A549 (cell line): ENCODE measurements at regions not wholly inside any gene's neighbourhood (a gene's known extent, or its start where the extent isn't known, plus 50 kb on each side); places are given as distances from the start of the nearest gene placed in this dataset.

ENCODE experiments used
- CBX2 ChIP-seq: fragments of 200-600 bp; sonication (generic); IDR thresholded peaks from 2 replicates; pipeline ENCODE4 v1.6.1; 2016; ENCODE audit warnings: low read depth, mild to moderate bottlenecking, borderline replicate concordance
- HDAC2 ChIP-seq: fragments of 200-600 bp; sonication (generic); IDR thresholded peaks from 2 replicates; pipeline ENCODE4 v1.6.1; 2016
- NR3C1 ChIP-seq: fragments of >200 bp; sonication (Bioruptor Twin); formaldehyde crosslinking; IDR thresholded peaks from 3 replicates; pipeline ENCODE4 v1.6.1; 2017
- POLR2A ChIP-seq: IDR thresholded peaks from 2 replicates; pipeline ENCODE4 v1.6.1; 2012; ENCODE audit warnings: mild to moderate bottlenecking, low read length
- RFX5 ChIP-seq: fragments of 450-650 bp; IDR thresholded peaks from 2 replicates; pipeline ENCODE4 v1.7.1; 2014; ENCODE audit warnings: antibody characterized with exemption, mild to moderate bottlenecking, moderate library complexity
- RNF2 ChIP-seq: fragments of 200-600 bp; sonication (generic); IDR thresholded peaks from 2 replicates; pipeline ENCODE4 v1.6.1; 2016; ENCODE audit warnings: low read depth, mild to moderate bottlenecking, antibody characterized with exemption, moderate library complexity, borderline replicate concordance
- TF ChIP-seq, protein P1 (sequence below): fragments of 200-600 bp; sonication (generic); IDR thresholded peaks from 2 replicates; pipeline ENCODE4 v1.6.1; 2016; ENCODE audit warnings: antibody characterized with exemption, mild to moderate bottlenecking, moderate library complexity
- TF ChIP-seq, protein P2 (sequence below): fragments of 450-650 bp; IDR thresholded peaks from 2 replicates; pipeline ENCODE4 v1.6.1; 2014; ENCODE audit warnings: antibody characterized with exemption
- TF ChIP-seq, protein P3 (sequence below): fragments of >200 bp; sonication (Bioruptor Twin); formaldehyde crosslinking; IDR thresholded peaks from 3 replicates; pipeline ENCODE4 v1.5.1; 2016

DNA sequence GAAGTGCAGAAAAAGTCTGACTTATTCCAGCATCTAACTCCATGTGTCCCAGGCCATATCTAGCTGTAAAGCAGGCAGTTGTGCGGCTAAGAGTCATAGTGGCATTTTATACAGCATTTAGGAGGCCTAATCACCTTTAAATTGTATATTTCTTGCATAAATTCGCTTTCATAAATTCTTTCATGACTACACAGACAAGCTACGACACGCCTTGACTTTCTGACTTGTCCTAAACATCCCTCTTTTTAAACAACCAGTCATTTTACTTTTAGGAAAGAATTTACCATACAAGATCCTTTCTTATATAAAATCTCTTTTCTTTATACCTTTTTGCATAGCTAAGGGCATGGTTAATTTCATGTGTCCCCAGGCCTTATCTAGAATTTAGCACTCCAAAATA, 81.7 kb upstream of the THBS2 start:
- TF ChIP-seq POLR2A (no peak), HDAC2 (no peak), NR3C1 (no peak), CBX2 (no peak), RNF2 (no peak), RFX5 (no peak)
- TF ChIP-seq, protein P1, sequence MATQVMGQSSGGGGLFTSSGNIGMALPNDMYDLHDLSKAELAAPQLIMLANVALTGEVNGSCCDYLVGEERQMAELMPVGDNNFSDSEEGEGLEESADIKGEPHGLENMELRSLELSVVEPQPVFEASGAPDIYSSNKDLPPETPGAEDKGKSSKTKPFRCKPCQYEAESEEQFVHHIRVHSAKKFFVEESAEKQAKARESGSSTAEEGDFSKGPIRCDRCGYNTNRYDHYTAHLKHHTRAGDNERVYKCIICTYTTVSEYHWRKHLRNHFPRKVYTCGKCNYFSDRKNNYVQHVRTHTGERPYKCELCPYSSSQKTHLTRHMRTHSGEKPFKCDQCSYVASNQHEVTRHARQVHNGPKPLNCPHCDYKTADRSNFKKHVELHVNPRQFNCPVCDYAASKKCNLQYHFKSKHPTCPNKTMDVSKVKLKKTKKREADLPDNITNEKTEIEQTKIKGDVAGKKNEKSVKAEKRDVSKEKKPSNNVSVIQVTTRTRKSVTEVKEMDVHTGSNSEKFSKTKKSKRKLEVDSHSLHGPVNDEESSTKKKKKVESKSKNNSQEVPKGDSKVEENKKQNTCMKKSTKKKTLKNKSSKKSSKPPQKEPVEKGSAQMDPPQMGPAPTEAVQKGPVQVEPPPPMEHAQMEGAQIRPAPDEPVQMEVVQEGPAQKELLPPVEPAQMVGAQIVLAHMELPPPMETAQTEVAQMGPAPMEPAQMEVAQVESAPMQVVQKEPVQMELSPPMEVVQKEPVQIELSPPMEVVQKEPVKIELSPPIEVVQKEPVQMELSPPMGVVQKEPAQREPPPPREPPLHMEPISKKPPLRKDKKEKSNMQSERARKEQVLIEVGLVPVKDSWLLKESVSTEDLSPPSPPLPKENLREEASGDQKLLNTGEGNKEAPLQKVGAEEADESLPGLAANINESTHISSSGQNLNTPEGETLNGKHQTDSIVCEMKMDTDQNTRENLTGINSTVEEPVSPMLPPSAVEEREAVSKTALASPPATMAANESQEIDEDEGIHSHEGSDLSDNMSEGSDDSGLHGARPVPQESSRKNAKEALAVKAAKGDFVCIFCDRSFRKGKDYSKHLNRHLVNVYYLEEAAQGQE, result no peak
- TF ChIP-seq, protein P2, sequence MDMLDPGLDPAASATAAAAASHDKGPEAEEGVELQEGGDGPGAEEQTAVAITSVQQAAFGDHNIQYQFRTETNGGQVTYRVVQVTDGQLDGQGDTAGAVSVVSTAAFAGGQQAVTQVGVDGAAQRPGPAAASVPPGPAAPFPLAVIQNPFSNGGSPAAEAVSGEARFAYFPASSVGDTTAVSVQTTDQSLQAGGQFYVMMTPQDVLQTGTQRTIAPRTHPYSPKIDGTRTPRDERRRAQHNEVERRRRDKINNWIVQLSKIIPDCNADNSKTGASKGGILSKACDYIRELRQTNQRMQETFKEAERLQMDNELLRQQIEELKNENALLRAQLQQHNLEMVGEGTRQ, result no peak
- TF ChIP-seq, protein P3, sequence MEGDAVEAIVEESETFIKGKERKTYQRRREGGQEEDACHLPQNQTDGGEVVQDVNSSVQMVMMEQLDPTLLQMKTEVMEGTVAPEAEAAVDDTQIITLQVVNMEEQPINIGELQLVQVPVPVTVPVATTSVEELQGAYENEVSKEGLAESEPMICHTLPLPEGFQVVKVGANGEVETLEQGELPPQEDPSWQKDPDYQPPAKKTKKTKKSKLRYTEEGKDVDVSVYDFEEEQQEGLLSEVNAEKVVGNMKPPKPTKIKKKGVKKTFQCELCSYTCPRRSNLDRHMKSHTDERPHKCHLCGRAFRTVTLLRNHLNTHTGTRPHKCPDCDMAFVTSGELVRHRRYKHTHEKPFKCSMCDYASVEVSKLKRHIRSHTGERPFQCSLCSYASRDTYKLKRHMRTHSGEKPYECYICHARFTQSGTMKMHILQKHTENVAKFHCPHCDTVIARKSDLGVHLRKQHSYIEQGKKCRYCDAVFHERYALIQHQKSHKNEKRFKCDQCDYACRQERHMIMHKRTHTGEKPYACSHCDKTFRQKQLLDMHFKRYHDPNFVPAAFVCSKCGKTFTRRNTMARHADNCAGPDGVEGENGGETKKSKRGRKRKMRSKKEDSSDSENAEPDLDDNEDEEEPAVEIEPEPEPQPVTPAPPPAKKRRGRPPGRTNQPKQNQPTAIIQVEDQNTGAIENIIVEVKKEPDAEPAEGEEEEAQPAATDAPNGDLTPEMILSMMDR, result no peak
